GM12873 (cell line): ENCODE measurements at regions not wholly inside any gene's neighbourhood (a gene's known extent, or its start where the extent isn't known, plus 50 kb on each side); places are given as distances from the start of the nearest gene placed in this dataset.

Experiments used
- CTCF ChIP-seq: IDR thresholded peaks from 2 replicates; pipeline ENCODE4 v1.5.1; 2012; ENCODE audit warnings: low read depth, mild to moderate bottlenecking, moderate library complexity, low read length, control low read depth; ENCODE audit not compliant: insufficient read depth; ENCODE audit errors: missing control alignments

GRCh38 chr2:238578256-238578655 lies 151.5 kb downstream of the ASB1 start:
- no peak for TF ChIP-seq CTCF

GRCh38 chr2:238580486-238580885 lies 153.8 kb downstream of the ASB1 start:
- no peak for TF ChIP-seq CTCF

- TF ChIP-seq CTCF, result no peak
Observed at GRCh38 chr2:238581126-238581525, 154.4 kb downstream of the ASB1 start.

- TF ChIP-seq CTCF, result no peak
Observed at GRCh38 chr2:238582159-238582558, 155.4 kb downstream of the ASB1 start.

GRCh38 chr2:238584617-238585016 lies 157.9 kb downstream of the ASB1 start:
- no peak for TF ChIP-seq CTCF

GRCh38 chr2:238585836-238586821 lies 159.4 kb downstream of the ASB1 start:
- TF ChIP-seq CTCF, result no peak

GRCh38 chr2:238586931-238587775 lies 160.4 kb downstream of the ASB1 start:
- TF ChIP-seq CTCF, result no peak
